OCI-LY1 (cell line): ENCODE measurements at regions not wholly inside any gene's neighbourhood (a gene's known extent, or its start where the extent isn't known, plus 50 kb on each side); places are given as distances from the start of the nearest gene placed in this dataset.

Source experiments
- CTCF ChIP-seq: fragments of 200-600 bp; sonication (generic), shearing (Covaris generic); IDR thresholded peaks from 2 replicates; pipeline ENCODE4 v1.5.1; 2017; ENCODE audit warnings: mild to moderate bottlenecking, antibody characterized with exemption, low read length, moderate library complexity, mixed read lengths
- EZH2 ChIP-seq: fragments of 200-600 bp; sonication (generic), shearing (Covaris generic); IDR thresholded peaks from 2 replicates; pipeline ENCODE4 v1.8.0; 2017; ENCODE audit warnings: borderline replicate concordance, mixed run types, mild to moderate bottlenecking, antibody characterized with exemption, low read length, moderate library complexity, mixed read lengths

GRCh38 chr1:5579966-5580365 is 412.3 kb downstream of the NPHP4 start:
- TF ChIP-seq CTCF = no peak
- no peak for TF ChIP-seq EZH2
